ENCODE measurements at regions not wholly inside any gene's neighbourhood (a gene's known extent, or its start where the extent isn't known, plus 50 kb on each side); places are given as distances from the start of the nearest gene placed in this dataset.

GRCh38 chr11:94705419-94705818 lies 62.7 kb upstream of the AMOTL1 start:
- no peak for TF ChIP-seq XRCC3 (IDR thresholded peaks at IDR 0.05)
- no peak for TF ChIP-seq ESRRB (CRISPR knock-in tag; IDR thresholded peaks at IDR 0.05; ENCODE audit: borderline replicate concordance)
- no peak for TF ChIP-seq ELK1 (CRISPR knock-in tag; IDR thresholded peaks at IDR 0.05)
- TF ChIP-seq POLR2A (conservative IDR thresholded peaks at IDR 0.05) = no peak
- no peak for TF ChIP-seq EZH2 (IDR thresholded peaks at IDR 0.05; ENCODE audit: borderline replicate concordance, low read depth, low read length)
- no peak for TF ChIP-seq EHMT2 (IDR thresholded peaks at IDR 0.05)

Measured in K562 (cell line).